Activated naive CD4-positive, alpha-beta T cell treated with anti-CD3 and anti-CD28 coated beads, Interleukin-2, amount 10 ng/mL, durations not matched to agents 7 days and 5 days (primary cell): ENCODE measurements at regions not wholly inside any gene's neighbourhood (a gene's known extent, or its start where the extent isn't known, plus 50 kb on each side); places are given as distances from the start of the nearest gene placed in this dataset.
"Not testable (repeated sequence)": the region's sequence is repeated elsewhere in the genome, so short reads cannot be mapped to it uniquely, and the experiment has no call there.

ENCODE experiments used
- CTCF ChIA-PET: fragments of 350-600 bp; sonication (Branson Sonifier 250); formaldehyde crosslinking; loops from one replicate; lab custom pipeline; 2021; ENCODE audit warnings: antibody characterized with exemption; lab: Charles Lee
- DNase-seq: peaks from one replicate; pipeline ENCODE4 v3.0.0-alpha.2; 2020
- H3K27ac Mint-ChIP-seq: one replicate; pipeline ENCODE4 v1.8.0; 2021; ENCODE audit warnings: mild to moderate bottlenecking, moderate library complexity, mixed read lengths
- H3K27me3 Mint-ChIP-seq: one replicate; pipeline ENCODE4 v1.8.0; 2021; ENCODE audit warnings: mild to moderate bottlenecking, mixed read lengths
- H3K36me3 Mint-ChIP-seq: one replicate; pipeline ENCODE4 v1.8.0; 2021; ENCODE audit warnings: mixed read lengths
- H3K4me1 Mint-ChIP-seq: one replicate; pipeline ENCODE4 v1.8.0; 2021; ENCODE audit warnings: mixed read lengths
- H3K4me3 Mint-ChIP-seq: one replicate; pipeline ENCODE4 v1.8.0; 2021; ENCODE audit warnings: mild to moderate bottlenecking, moderate library complexity, mixed read lengths
- H3K9me3 Mint-ChIP-seq: one replicate; pipeline ENCODE4 v1.8.0; 2021; ENCODE audit warnings: mixed read lengths

DNA sequence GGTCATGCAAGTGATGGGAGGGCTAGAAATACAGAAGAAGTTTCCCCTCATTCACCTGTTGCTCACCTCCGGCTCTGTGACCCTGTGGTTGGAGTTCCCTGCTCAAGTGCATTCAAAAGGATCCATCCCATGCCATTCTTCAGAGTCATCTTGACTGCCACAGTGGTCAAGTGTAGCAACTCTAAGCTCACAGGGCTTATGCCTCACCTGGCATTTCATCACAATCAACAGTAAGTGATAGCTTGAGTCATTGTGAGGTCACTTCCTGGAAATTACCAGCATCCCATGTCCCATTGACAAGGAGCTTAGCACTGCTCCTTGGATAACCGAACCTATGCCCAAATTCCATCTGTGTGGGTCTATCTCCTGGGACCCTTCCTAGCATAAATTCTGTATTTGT lies 55.6 kb downstream of the OR4C45 start:
- peaks cover 13% of the 10 kb centered on the region for H3K9me3 Mint-ChIP-seq

DNA sequence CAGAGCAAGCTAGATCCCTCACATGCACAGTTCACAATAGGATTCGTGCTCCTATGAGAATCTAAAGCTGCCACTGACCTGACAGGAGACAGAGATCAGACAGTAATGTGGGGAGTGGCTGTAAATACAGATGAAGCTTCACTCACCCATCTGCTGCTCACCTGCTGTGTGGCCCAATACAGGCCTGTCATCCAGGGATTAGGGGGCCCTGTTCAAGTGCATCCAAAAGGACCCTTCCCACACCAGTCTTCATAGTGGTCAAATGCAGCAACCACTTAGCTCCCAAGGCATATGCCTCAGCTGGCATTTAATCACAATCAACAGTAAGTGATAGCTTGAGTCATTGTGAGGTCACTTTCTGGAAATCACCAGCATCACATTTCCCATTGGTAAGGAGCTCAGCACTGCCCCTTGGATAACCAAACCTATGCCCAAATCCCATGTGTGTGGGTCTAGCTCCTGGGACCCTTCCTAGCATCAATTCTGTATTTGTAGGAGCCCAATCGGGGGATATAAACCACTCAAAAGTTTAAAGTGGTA lies 65.6 kb downstream of the OR4C45 start:
- H3K36me3 Mint-ChIP-seq = no peaks in the 10 kb centered on the region
- no peaks in the 10 kb centered on the region for H3K27me3 Mint-ChIP-seq
- peaks cover 14% of the 10 kb centered on the region for H3K9me3 Mint-ChIP-seq
- no peak overlapping the region for H3K27ac Mint-ChIP-seq
- no peak for DNase-seq
- no peak overlapping the region for H3K4me3 Mint-ChIP-seq
- CTCF ChIA-PET = no interaction called here
- no peaks in the 10 kb centered on the region for H3K4me1 Mint-ChIP-seq

More for the DNA sequence above, 55.6 kb downstream of the OR4C45 start:
- Mint-ChIP-seq H3K27me3 (no peaks in the 10 kb centered on the region), H3K27ac (no peak overlapping the region), H3K4me3 (no peak overlapping the region), H3K4me1 (no peaks in the 10 kb centered on the region), H3K36me3 (no peaks in the 10 kb centered on the region)
- no peak for DNase-seq
- CTCF ChIA-PET = no interaction called here

DNA sequence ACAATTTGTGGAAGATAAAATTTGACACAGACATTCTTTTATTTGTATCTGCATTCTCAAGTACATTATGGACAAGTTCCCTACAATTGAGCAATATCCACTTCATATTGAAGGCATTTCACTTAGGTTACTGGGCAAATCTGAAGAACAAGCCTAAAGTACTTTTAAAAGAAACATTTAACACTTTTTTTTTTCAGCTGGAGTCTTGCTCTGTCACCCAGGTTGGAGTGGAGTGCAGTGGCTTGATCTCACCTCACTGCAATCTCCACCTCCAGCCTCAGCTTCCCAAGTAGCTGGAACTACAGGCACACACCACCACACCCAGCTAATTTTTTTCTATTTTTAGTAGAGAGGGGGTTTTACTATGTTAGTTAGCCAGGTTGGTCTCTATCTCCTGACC lies 70.2 kb downstream of the OR4C45 start:
- H3K4me1 Mint-ChIP-seq = no peaks in the 10 kb centered on the region
- H3K36me3 Mint-ChIP-seq = no peaks in the 10 kb centered on the region
- H3K27ac Mint-ChIP-seq = no peak overlapping the region
- no peak for DNase-seq
- peaks cover 9% of the 10 kb centered on the region for H3K9me3 Mint-ChIP-seq
- no peak overlapping the region for H3K4me3 Mint-ChIP-seq
- CTCF ChIA-PET = no interaction called here
- H3K27me3 Mint-ChIP-seq = no peaks in the 10 kb centered on the region

DNA sequence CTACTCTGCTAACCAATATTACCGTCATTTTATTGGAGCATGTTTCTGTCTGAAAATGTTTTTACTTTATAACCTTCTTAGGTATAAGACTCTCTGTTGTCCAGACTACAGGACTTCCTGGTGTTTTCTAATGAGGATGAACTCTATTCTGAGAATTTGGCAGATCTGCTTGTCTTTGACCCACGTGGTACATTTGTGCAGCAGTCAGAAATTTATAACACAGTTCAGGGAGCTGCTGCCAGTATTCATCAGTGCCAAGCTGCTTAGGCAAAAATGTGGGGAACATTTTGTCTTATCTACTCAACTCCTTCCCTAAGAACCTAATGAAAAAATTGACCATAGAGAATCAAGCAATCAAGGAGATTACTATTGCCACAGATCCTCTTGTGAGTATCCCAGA lies 108.0 kb downstream of the OR4C45 start:
- H3K27me3 Mint-ChIP-seq, DNase-seq, H3K4me3 Mint-ChIP-seq, CTCF ChIA-PET, H3K27ac Mint-ChIP-seq, H3K4me1 Mint-ChIP-seq, H3K36me3 Mint-ChIP-seq: not testable (repeated sequence)
- H3K9me3 Mint-ChIP-seq = peaks cover 45% of the 10 kb centered on the region

DNA sequence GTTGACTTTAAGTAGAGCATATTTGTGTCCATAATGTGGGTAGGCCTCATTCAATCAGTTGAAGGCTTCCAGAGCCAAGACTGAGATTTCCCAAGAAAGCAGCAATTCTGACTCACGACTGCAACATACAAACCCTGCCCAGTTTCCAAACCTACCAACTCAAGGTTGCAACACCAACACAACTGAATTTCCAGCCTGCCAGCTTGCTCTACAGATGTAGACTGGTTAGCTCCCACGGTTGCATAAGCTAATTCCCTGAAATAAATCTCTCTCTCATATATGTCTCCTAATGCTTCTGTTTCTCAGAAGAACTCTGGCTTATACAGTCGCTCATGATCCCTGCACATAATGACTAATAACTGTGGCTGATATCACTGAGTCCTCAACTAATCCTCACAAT lies 113.6 kb downstream of the OR4C45 start:
- CTCF ChIA-PET, H3K27me3 Mint-ChIP-seq, H3K27ac Mint-ChIP-seq, H3K4me1 Mint-ChIP-seq, DNase-seq, H3K36me3 Mint-ChIP-seq, H3K4me3 Mint-ChIP-seq: not testable (repeated sequence)
- peaks cover 46% of the 10 kb centered on the region for H3K9me3 Mint-ChIP-seq

DNA sequence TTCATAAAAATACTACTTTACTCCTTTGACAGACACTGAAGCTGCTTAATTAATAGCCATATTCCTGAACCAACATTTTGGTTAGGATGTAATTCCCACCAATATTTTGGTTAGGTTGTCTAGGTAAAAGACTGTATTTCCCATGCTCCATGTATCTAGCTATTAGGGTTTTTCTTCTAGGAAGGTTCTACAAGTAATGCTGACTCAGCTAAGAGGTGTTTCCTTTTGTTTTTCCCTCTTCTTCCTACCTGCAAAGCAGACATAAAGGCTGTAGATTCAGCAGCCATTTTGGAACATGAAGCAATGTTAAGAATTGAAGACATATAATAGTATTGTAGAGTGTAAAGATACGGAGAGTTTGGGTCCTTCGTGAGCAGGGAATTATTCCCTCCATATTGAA lies 115.3 kb downstream of the OR4C45 start:
- DNase-seq, H3K4me1 Mint-ChIP-seq, H3K4me3 Mint-ChIP-seq, H3K36me3 Mint-ChIP-seq, H3K27ac Mint-ChIP-seq, CTCF ChIA-PET, H3K27me3 Mint-ChIP-seq: not testable (repeated sequence)
- H3K9me3 Mint-ChIP-seq = peaks cover 44% of the 10 kb centered on the region

DNA sequence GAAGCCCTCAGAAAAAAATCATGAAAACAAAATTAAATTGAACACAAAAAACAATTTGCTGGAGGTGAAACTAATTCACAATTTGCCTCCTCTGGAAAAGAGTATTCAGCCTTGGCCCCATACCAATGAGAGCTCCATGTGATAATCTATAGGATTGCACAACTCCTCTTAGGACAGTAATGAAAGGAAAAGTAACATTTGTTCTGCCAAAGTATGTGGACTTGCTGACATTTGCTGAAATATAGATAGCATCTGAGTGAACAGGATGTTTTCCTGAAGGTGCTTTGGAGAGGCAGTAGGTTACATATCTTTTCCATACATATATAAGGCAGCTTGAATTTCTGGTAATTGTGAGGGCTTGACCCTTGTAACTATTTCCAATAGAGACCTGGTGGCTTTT lies 122.8 kb downstream of the OR4C45 start:
- Mint-ChIP-seq H3K36me3 (no peaks in the 10 kb centered on the region), H3K27me3 (no peaks in the 10 kb centered on the region), H3K4me1 (no peaks in the 10 kb centered on the region), H3K27ac (no peak overlapping the region), H3K9me3 (peaks cover 35% of the 10 kb centered on the region), H3K4me3 (no peak overlapping the region)
- CTCF ChIA-PET = no interaction called here
- DNase-seq = no peak

DNA sequence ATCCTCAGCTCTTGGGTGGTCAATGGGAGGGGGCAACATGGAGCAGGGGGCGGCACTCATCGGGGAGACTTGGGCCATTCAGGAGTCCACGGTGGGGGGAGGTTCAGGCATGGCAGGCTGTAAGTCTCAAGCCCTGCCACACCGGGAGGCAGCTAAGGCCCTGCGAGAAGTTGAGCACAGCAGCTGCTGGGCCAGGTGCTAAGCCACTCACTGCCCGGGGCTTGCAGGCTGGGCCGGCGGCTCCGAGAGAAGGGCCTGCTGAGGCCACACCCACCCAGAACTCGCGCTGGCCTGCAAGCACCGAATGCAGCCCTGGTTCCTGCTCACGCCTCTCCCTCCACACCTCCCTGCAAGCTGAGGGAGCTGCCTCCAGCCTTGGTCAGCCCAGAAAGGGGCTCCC lies 131.4 kb downstream of the OR4C45 start:
- H3K4me1 Mint-ChIP-seq = no peaks in the 10 kb centered on the region
- DNase-seq = no peak
- no peak overlapping the region for H3K27ac Mint-ChIP-seq
- H3K27me3 Mint-ChIP-seq = no peaks in the 10 kb centered on the region
- CTCF ChIA-PET = no interaction called here
- H3K4me3 Mint-ChIP-seq = no peak overlapping the region
- no peaks in the 10 kb centered on the region for H3K36me3 Mint-ChIP-seq
- peaks cover 26% of the 10 kb centered on the region for H3K9me3 Mint-ChIP-seq

DNA sequence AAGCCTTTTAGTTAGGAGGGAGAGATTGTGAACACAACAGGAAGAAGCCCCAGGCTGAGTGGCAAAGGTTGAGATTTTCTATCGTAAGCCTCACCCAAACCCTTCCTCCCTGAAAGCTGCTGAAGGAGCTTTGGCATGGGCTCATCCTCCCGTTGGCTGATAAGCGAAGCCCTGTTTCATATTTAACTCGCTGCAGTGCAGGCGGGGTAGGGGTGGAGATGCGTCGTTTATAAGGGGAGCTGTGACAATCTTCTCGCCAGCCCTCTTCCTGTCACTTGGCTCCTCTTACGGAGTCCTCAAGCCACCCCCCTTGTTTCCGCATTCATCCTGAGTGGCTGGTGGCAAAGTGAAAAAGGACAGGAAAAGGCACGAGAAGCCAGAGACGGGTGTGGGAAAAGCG lies 137.0 kb downstream of the OR4C45 start:
- Mint-ChIP-seq H3K27ac (no peak overlapping the region), H3K36me3 (no peaks in the 10 kb centered on the region), H3K4me3 (no peak overlapping the region), H3K27me3 (no peaks in the 10 kb centered on the region), H3K9me3 (peaks cover 23% of the 10 kb centered on the region), H3K4me1 (no peaks in the 10 kb centered on the region)
- CTCF ChIA-PET = no interaction called here
- DNase-seq = no peak

DNA sequence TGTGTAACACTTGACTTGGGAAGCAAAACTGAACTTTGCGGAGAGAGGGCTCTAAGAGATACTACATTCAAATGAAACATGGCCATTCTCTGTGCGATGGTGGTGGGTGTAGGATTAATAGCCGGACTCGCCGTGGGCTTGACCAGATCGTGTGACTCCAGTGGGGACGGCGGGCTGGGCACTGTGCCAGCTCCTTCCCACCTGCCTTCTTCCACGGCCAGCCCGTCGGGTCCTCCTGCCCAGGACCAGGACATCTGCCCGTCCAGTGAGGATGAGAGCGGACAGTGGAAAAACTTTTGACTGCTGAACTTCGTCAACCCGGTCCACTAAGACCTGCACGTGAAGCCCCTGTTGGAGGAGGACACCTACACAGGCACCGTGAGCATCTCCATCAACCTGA lies 137.4 kb downstream of the OR4C45 start:
- no peaks in the 10 kb centered on the region for H3K4me1 Mint-ChIP-seq
- H3K9me3 Mint-ChIP-seq = peaks cover 20% of the 10 kb centered on the region
- CTCF ChIA-PET = no interaction called here
- H3K36me3 Mint-ChIP-seq = no peaks in the 10 kb centered on the region
- H3K27me3 Mint-ChIP-seq = no peaks in the 10 kb centered on the region
- no peak for DNase-seq
- no peak overlapping the region for H3K27ac Mint-ChIP-seq
- H3K4me3 Mint-ChIP-seq = no peak overlapping the region

DNA sequence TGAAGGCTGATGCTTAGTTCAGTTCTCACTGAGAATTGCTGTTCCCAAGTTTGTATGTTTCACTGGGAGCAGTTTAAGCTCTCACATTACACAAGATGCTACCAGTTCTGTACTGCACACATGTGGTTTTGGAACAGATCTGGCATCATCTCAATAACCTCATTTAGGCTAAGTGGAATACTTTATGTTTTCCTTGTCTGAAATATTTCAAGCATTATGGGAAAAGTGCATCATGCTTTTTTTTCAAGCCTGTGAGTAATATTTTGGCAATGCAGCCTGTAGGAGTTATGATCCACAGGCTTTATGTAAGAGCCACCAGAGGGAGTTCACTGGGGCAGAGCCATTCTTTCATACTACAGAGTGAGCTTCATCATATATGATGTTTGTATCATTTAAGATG lies 141.5 kb downstream of the OR4C45 start:
- Mint-ChIP-seq H3K36me3 (no peaks in the 10 kb centered on the region), H3K4me1 (no peaks in the 10 kb centered on the region), H3K27ac (no peak overlapping the region), H3K4me3 (no peak overlapping the region), H3K27me3 (no peaks in the 10 kb centered on the region), H3K9me3 (peaks cover 16% of the 10 kb centered on the region)
- CTCF ChIA-PET = no interaction called here
- DNase-seq = no peak

DNA sequence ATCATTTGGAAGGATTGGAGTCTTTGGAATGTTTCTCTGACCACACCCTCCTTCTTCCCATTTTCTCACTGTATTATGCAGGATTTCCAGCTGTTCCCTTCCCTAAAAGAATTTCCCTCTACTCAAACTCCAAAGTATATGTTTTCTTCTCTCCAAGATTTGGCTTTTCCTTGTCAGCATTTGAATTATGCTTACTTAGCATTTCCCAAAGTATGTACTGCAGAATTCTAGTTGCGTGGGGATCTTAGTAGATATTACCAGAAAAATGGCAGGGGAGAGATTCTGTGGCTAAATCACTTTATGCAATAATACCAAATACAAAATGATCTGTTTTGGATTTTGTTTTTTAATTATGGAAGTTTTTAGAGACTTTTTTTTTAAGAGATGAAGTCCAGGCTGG lies 142.3 kb downstream of the OR4C45 start:
- CTCF ChIA-PET = no interaction called here
- no peaks in the 10 kb centered on the region for H3K4me1 Mint-ChIP-seq
- no peak for DNase-seq
- H3K27me3 Mint-ChIP-seq = no peaks in the 10 kb centered on the region
- H3K27ac Mint-ChIP-seq = no peak overlapping the region
- no peaks in the 10 kb centered on the region for H3K36me3 Mint-ChIP-seq
- H3K9me3 Mint-ChIP-seq = peaks cover 11% of the 10 kb centered on the region
- no peak overlapping the region for H3K4me3 Mint-ChIP-seq

DNA sequence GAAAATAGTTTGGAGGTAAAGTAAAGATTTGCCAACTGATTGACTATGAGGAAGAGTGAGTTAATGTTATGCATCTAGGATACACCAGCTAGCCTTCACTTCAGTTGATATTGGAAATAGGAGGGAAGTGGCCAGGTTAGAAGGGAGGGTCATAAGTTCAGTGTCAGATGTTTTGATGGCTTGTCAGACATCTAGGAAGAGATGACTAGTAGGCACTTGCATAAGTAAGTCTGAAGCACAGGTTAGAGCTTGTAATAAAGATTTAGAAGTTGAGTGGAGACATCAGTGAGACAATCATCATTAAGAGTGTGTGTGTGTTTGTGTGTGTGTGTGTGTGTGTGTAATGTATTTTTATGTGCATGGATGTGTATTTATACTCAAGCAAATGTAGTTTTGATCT lies 146.1 kb downstream of the OR4C45 start:
- H3K4me1 Mint-ChIP-seq = no peaks in the 10 kb centered on the region
- DNase-seq = no peak
- H3K4me3 Mint-ChIP-seq = no peak overlapping the region
- no peaks in the 10 kb centered on the region for H3K36me3 Mint-ChIP-seq
- no peaks in the 10 kb centered on the region for H3K27me3 Mint-ChIP-seq
- peaks cover 20% of the 10 kb centered on the region for H3K9me3 Mint-ChIP-seq
- CTCF ChIA-PET = no interaction called here
- no peak overlapping the region for H3K27ac Mint-ChIP-seq

DNA sequence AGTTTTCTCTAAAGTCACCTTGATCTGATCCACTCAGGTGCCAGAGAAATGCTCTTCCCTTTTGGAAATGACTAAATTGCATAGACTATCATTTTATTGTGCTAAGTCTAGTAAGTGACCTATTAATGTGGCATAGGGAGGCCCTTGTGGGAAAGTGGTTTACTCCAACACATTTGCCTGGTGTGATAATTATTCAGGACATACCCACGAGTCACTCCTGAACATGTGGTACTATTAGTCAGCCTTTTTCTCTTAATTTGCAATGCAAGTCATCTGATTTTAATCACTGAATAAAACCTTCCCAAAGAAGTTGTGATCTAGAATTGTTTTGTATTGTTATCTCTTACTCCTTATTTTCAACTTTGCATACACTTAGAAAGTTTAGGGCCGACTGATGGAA lies 148.7 kb downstream of the OR4C45 start:
- CTCF ChIA-PET = no interaction called here
- Mint-ChIP-seq H3K4me3 (no peak overlapping the region), H3K27me3 (no peaks in the 10 kb centered on the region), H3K9me3 (peaks cover 31% of the 10 kb centered on the region), H3K27ac (no peak overlapping the region), H3K36me3 (no peaks in the 10 kb centered on the region), H3K4me1 (no peaks in the 10 kb centered on the region)
- DNase-seq = no peak

DNA sequence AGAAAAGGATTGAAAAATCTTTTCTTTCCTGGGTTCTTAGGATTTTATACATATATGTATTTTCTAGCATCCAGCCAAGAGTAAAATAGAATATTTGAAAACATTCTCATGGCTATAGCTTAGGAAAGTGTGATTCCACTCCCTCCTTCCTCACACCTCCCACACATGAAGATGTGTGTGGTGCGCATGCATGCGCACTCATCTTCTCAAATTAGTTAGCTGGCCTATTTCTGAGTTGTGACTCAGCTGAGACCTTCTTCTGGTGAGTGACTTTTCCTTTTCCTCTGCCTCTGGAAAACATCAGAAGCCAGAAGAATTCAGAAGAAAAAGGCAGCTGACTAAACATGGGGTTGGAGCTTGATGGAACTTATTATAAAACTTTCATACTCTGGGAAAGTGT lies 149.8 kb downstream of the OR4C45 start:
- Mint-ChIP-seq H3K9me3 (peaks cover 31% of the 10 kb centered on the region), H3K4me1 (no peaks in the 10 kb centered on the region), H3K27ac (no peak overlapping the region)

DNA sequence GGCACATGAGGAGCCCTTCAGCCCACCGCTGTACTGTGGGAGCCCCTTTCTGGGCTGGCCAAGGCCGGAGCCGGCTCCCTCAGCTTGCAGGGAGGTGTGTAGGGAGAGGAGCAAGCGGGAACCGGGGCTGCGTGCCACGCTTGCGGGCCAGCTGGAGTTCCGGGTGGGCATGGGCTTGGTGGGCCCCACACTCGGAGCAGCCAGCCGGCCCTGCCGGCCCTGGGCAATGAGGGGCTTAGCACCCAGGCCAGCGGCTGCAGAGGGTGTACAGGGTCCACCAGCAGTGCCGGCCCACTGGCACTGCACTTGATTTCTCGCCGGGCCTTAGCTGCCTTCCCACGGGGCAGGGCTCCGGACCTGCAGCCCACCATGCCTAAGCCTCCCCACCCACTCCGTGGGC lies 150.5 kb downstream of the OR4C45 start:
- H3K36me3 Mint-ChIP-seq, DNase-seq, H3K27ac Mint-ChIP-seq, CTCF ChIA-PET, H3K4me3 Mint-ChIP-seq, H3K27me3 Mint-ChIP-seq, H3K4me1 Mint-ChIP-seq: not testable (repeated sequence)
- H3K9me3 Mint-ChIP-seq = peaks cover 31% of the 10 kb centered on the region

More for the DNA sequence above, 149.8 kb downstream of the OR4C45 start:
- CTCF ChIA-PET = no interaction called here
- no peaks in the 10 kb centered on the region for H3K27me3 Mint-ChIP-seq
- H3K4me3 Mint-ChIP-seq = no peak overlapping the region
- DNase-seq = no peak
- H3K36me3 Mint-ChIP-seq = no peaks in the 10 kb centered on the region
